ENCODE measurements at regions not wholly inside any gene's neighbourhood (a gene's known extent, or its start where the extent isn't known, plus 50 kb on each side); places are given as distances from the start of the nearest gene placed in this dataset.

DNA sequence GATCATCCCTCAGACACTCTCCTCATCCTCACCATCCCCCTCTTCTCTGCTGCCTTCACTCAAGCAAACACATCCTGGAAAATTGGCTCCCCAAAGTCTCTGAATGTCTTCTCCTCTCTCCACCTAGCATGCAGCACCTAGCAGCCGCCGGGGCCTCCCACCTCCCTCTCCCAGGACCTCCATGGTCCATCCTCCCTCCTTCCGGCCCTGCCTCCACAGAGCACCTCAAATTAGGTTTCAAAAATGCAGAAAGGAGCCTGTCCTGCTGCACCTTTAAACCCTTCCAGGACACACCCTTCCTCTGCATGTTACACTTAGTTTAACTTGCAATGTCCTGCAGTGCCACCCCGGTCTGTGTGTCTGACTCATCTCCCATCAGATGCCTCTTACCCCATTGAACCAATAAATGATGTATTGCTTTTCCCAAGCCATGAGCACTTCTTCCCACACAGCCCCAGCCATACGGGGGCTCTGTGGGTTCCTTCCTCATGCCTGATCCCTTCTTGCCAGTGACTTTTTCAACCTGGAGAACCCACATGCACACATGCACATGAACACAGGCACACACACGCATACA, 582.5 kb upstream of the MGMT start:
- DNase-seq (ENCODE audit: low spot score in 2 of 2): peak in 1 of 2 donors; percentile 61
- TF ChIP-seq POLR2A (IDR thresholded peaks at IDR 0.05): no peak
- TF ChIP-seq, protein P1, sequence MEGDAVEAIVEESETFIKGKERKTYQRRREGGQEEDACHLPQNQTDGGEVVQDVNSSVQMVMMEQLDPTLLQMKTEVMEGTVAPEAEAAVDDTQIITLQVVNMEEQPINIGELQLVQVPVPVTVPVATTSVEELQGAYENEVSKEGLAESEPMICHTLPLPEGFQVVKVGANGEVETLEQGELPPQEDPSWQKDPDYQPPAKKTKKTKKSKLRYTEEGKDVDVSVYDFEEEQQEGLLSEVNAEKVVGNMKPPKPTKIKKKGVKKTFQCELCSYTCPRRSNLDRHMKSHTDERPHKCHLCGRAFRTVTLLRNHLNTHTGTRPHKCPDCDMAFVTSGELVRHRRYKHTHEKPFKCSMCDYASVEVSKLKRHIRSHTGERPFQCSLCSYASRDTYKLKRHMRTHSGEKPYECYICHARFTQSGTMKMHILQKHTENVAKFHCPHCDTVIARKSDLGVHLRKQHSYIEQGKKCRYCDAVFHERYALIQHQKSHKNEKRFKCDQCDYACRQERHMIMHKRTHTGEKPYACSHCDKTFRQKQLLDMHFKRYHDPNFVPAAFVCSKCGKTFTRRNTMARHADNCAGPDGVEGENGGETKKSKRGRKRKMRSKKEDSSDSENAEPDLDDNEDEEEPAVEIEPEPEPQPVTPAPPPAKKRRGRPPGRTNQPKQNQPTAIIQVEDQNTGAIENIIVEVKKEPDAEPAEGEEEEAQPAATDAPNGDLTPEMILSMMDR (IDR thresholded peaks at IDR 0.05): no peak
- WGBS, 2 donors: 83 to 86% methylated on average over 6 of the region's 6 CpGs
- H3K4me3 ChIP-seq (ENCODE audit: low read depth, poor library complexity, severe bottlenecking): no peak overlapping the region
- intact Hi-C loops (cut with DNase I; ENCODE audit: low total_unique reads): no loop called here

DNA sequence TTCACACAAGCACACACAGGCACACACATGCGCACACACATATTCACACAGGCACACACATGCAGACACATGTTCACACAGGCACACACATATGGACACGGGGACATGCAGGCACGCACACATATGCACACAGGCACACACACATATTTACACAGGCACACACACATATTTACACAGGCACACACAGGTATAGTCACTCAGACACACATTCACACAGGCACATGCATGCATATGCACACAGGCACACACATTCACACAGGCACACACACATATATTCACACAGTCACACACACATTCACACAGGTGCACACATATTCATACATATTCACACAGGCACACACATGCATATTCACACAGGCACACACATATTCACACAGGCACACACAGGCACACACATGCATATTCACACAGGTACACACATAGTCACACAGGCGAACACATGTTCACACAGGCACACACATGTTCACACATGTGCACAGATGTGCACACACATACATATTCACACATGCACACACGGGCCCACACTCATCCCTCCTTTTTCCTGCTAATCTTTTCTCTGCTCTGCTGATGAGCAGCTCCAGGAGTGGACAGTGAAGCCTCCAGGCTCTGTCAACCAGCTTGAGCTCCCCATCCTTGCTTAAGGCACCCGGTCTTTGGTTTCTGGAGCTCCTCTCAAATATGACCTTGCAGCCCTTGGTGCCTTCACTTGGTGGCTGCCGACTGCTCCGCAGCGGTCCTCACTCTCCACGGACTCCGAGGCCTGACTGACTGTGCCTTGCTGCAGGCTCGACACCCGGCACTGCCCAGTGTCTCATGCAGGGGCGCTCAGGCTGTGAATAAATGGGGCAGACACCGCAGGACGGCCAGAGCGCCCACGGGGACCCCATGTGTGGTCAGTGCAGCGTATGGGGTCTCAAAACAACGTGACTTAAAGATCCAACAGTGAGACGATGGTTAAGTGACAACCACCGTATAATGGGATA, 581.2 kb upstream of the MGMT start:
- TF ChIP-seq, protein P1 (IDR thresholded peaks at IDR 0.05): no peak
- no peak for TF ChIP-seq POLR2A (IDR thresholded peaks at IDR 0.05)
- WGBS, 2 donors: 92% methylated on average over 22 of the region's 22 CpGs
- intact Hi-C loops (cut with DNase I; ENCODE audit: low total_unique reads): no loop called here
- peak in 1 of 2 donors; percentile 71 for DNase-seq (ENCODE audit: low spot score in 2 of 2)
- H3K4me3 ChIP-seq (ENCODE audit: low read depth, poor library complexity, severe bottlenecking): no peak overlapping the region

DNA sequence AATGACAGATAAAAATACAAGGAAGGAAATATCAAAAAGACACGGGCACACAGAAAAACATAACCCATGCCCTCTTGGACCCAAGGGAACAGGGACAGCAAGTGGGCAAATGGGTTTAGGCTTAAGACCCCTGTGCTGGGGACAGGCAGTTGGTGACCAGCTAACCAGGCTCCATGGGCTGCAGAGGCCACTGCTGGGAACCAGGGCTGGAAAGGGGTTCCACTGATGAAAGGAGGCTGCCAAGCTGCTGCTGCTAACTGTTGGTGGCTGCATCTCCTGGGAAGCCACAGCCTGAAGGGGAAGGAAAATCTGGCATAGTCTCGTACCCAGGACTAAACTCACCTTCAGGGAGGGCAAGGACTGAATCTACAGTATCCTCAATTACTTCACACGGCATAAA, 579.2 kb upstream of the MGMT start:
- 86% methylated on average over 3 of the region's 3 CpGs for WGBS, 2 donors
- no peak overlapping the region for H3K4me3 ChIP-seq (ENCODE audit: low read depth, poor library complexity, severe bottlenecking)
- TF ChIP-seq, protein P1 (IDR thresholded peaks at IDR 0.05): no peak
- TF ChIP-seq POLR2A (IDR thresholded peaks at IDR 0.05): no peak
- DNase-seq (ENCODE audit: low spot score in 2 of 2): peak in 1 of 2 donors; percentile 18
- intact Hi-C loops (cut with DNase I; ENCODE audit: low total_unique reads): no loop called here

DNA sequence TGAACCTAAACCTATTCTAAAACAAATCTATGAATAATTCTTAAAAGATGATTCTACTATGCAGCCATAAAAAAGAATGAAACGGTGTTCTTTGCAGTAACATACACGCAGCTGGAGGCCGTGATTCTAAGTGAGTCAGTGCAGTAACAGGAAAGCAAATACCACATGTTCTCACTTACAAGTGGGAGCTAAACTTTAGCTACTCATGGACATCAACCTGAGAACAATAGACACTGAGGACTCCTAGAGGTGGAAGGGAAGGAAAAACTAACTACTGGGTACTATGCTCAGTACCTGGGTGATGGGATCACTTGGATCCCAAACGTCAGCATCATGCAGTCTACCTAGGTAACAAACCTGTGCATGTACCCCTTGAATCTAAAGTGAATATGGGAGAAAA, 575.0 kb upstream of the MGMT start:
- DNase-seq (ENCODE audit: low spot score in 2 of 2): no peak
- no peak for TF ChIP-seq POLR2A (IDR thresholded peaks at IDR 0.05)
- TF ChIP-seq, protein P1 (IDR thresholded peaks at IDR 0.05): no peak

DNA sequence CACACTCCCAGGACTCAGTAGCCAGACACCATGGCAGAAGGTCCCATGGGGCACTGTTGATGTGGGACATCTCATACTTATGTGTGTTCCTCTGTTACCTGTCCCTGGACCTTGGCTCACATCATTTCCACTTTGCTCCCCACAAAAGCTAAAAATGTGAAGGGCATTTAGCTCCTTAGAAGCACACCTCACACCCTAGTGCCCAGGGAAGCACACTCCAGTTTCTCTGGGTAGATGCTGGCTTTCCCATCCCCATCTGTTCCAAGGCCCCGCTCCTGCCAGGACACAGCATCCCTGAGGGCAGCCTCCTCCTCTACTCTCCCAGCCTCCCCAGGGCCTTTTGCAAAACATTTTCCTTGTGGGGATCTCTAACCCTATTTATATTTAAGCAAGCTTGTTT, 572.4 kb upstream of the MGMT start:
- H3K4me3 ChIP-seq (ENCODE audit: low read depth, poor library complexity, severe bottlenecking): no peak overlapping the region
- 52 to 90% methylated on average over 1 of the region's 1 CpG for WGBS, 2 donors
- TF ChIP-seq, protein P1 (IDR thresholded peaks at IDR 0.05): no peak
- TF ChIP-seq POLR2A (IDR thresholded peaks at IDR 0.05): no peak
- DNase-seq (ENCODE audit: low spot score in 2 of 2): no peak
- intact Hi-C loops (cut with DNase I; ENCODE audit: low total_unique reads): no loop called here

More for the DNA sequence above, 575.0 kb upstream of the MGMT start:
- no peak overlapping the region for H3K4me3 ChIP-seq (ENCODE audit: low read depth, poor library complexity, severe bottlenecking)
- WGBS, 2 donors: 82 to 85% methylated on average over 4 of the region's 4 CpGs
- intact Hi-C loops (cut with DNase I; ENCODE audit: low total_unique reads): no loop called here

Measured in lower leg skin (tissue), 4 donors.